Duodenal mucosa (tissue), 2 donors: ENCODE measurements at regions not wholly inside any gene's neighbourhood (a gene's known extent, or its start where the extent isn't known, plus 50 kb on each side); places are given as distances from the start of the nearest gene placed in this dataset.
"Not testable (repeated sequence)": the region's sequence is repeated elsewhere in the genome, so short reads cannot be mapped to it uniquely, and the experiment has no call there.

Experiments
- H3K27ac ChIP-seq: one replicate; pipeline ENCODE4 v1.7.0; 2013; ENCODE audit warnings: low read depth, low read length
- H3K27me3 ChIP-seq, 2 donors: one replicate each; pipeline ENCODE4 v1.7.0; 2013; ENCODE audit warnings: low read length in 2 of 2, control low read depth in 1 of 2; ENCODE audit not compliant: insufficient read depth in 2 of 2, control insufficient read depth in 1 of 2
- H3K36me3 ChIP-seq, 2 donors: one replicate each; pipeline ENCODE4 v1.7.0; 2013; ENCODE audit warnings: low read length in 2 of 2, control low read depth in 1 of 2; ENCODE audit not compliant: insufficient read depth in 2 of 2, control insufficient read depth in 1 of 2
- H3K4me1 ChIP-seq, 2 donors: one replicate each; pipeline ENCODE4 v1.7.0; 2013; ENCODE audit warnings: low read length in 2 of 2, control low read depth in 1 of 2; ENCODE audit not compliant: insufficient read depth in 2 of 2, control insufficient read depth in 1 of 2
- H3K4me3 ChIP-seq, 2 donors: one replicate each; pipeline ENCODE4 v1.7.0; 2013; ENCODE audit warnings: low read length in 2 of 2, low read depth in 1 of 2
- H3K9ac ChIP-seq, 2 donors: one replicate each; pipeline ENCODE4 v1.7.0; 2013; ENCODE audit warnings: low read length in 2 of 2, low read depth in 1 of 2
- H3K9me3 ChIP-seq, 2 donors: one replicate each; pipeline ENCODE4 v1.7.0; 2013; ENCODE audit warnings: low read length in 2 of 2, control low read depth in 1 of 2; ENCODE audit not compliant: control insufficient read depth in 1 of 2

DNA sequence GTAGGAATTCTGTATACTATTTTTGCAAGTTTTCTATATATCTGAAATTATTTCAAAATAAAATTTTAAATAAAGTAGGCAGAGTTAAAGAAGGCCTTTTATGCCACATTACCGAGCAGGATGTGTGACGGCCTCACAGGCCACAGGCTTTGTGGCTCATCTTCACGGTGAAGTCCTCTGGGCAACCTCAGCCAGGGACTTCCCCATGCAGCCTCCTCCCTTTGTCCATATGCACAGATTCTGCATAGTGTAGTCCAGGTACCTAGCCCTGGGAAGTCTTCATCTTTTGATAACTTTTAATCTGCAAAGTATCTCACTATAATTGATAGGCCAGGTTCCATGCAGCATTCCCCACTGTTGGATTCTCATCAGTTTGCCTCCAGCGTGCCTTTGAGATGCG, 62.8 kb downstream of the ARHGAP11B start:
- H3K9ac ChIP-seq, H3K27me3 ChIP-seq, H3K36me3 ChIP-seq, H3K9me3 ChIP-seq, H3K4me3 ChIP-seq, H3K4me1 ChIP-seq, H3K27ac ChIP-seq: not testable (repeated sequence)

GRCh38 chr15:30690153-30690552, 64.2 kb downstream of the ARHGAP11B start:
- H3K4me1 ChIP-seq, H3K9ac ChIP-seq, H3K9me3 ChIP-seq, H3K36me3 ChIP-seq, H3K27me3 ChIP-seq, H3K4me3 ChIP-seq, H3K27ac ChIP-seq: not testable (repeated sequence)

DNA sequence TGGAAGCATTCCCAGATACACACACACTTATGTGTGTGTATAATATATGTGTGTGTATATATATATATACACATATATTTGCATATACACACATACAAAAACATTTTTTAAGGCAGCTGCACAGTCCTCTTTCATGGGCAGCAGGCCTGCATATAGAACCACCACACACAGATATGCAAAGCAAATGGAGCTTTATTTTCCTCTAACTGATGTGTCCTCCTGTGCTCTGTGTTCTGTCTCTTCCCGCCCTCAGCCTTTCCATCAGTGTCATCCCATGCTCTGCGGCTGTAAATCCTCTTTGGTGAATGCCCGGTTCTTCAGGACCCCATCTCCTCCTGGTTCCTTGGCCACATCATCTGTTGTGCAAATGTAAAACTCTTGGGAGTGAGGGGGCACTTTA, 69.9 kb downstream of the ARHGAP11B start:
- not testable (repeated sequence) for H3K9me3 ChIP-seq, H3K4me1 ChIP-seq, H3K27ac ChIP-seq, H3K9ac ChIP-seq, H3K4me3 ChIP-seq, H3K27me3 ChIP-seq, H3K36me3 ChIP-seq

GRCh38 chr15:30696439-30697314, 70.7 kb downstream of the ARHGAP11B start:
- H3K36me3 ChIP-seq, H3K4me3 ChIP-seq, H3K9me3 ChIP-seq, H3K27ac ChIP-seq, H3K9ac ChIP-seq, H3K4me1 ChIP-seq, H3K27me3 ChIP-seq: not testable (repeated sequence)

GRCh38 chr15:30697315-30697685, 71.4 kb downstream of the ARHGAP11B start:
- not testable (repeated sequence) for H3K36me3 ChIP-seq

DNA sequence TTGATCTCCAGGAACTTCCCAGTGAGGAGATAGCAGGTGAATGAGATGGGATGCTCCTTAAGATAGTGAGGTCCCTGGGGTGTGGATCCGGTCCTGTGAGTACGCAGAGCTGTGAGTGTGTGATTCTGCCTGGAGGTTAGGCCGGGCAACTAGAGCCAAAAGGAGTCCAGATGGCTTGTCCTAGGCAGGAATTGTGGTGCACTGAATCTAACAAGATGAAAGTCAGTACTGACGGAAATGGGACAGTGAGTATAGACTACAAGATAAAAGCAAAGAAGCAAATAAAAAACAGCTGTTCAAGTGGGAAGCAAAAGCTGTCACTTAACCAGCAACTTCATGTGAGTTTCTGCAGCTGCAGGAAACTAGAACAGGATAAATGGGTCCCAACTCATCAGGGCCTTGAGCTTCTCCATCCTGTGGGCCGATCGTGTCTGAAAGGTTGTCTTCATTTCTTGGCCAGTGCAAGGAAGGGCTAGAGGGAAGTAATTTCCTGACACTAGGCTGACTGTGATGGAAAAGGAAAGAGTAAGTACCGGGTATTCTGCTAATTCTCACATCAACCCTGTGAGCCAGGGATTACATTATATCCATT, 74.2 kb downstream of the ARHGAP11B start:
- not testable (repeated sequence) for H3K4me3 ChIP-seq, H3K9ac ChIP-seq, H3K4me1 ChIP-seq, H3K27ac ChIP-seq, H3K36me3 ChIP-seq, H3K9me3 ChIP-seq, H3K27me3 ChIP-seq

More at GRCh38 chr15:30697315-30697685, 71.4 kb downstream of the ARHGAP11B start:
- not testable (repeated sequence) for H3K4me3 ChIP-seq, H3K4me1 ChIP-seq, H3K9ac ChIP-seq, H3K9me3 ChIP-seq, H3K27ac ChIP-seq, H3K27me3 ChIP-seq

- not testable (repeated sequence) for H3K36me3 ChIP-seq, H3K4me1 ChIP-seq, H3K27ac ChIP-seq, H3K4me3 ChIP-seq, H3K27me3 ChIP-seq, H3K9ac ChIP-seq, H3K9me3 ChIP-seq
Observed at GRCh38 chr15:30707976-30708685, 82.2 kb downstream of the ARHGAP11B start.

DNA sequence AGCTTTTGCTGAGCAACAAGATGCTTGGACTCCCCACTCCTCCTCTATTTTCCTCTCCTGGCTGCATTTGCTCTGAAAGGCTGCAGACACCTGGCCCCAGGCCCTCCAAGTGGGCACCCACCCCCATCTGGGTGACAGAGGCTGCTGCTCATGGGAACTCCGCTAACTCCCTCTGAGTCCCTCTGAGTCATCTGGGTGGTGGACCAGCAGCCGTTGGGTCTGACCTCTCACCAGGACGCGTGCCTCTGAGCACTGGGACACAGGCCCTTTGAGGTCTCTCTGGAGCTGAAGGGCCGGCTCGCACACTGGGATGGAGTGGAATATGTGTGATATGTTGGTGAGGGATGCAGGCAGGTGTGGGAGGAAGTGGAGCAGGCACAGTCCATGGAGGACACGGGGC, 82.9 kb downstream of the ARHGAP11B start:
- not testable (repeated sequence) for H3K9me3 ChIP-seq, H3K4me1 ChIP-seq, H3K27ac ChIP-seq, H3K4me3 ChIP-seq, H3K36me3 ChIP-seq, H3K9ac ChIP-seq, H3K27me3 ChIP-seq

DNA sequence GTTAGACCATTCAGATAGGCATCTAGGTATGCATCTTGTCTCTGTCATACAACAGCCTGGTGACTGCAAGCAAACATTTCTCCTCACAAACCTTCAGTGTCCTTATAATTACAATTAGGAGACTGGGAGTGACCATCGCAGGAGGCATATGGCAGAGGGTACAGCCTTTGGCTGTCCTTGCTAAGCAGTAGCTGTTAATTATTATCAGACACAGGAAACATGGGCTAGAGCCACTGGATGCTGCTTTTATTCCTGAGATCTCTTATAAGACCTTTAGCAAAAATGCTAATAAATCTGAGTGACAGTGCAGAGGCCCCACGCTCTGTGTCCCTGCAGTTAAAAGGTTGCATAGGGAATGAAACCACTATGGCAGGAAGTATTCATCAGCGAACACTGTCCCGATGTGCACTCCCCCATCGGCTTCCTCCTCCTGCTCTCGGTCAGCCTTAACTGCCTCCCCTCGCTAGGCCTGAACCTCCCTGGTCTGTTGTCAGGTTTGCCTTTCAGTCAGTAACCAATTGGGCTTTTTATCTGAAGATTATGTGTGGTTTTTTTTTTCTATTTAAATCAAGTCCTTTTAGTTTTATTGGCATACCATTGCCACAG, 92.2 kb downstream of the ARHGAP11B start:
- H3K4me1 ChIP-seq, H3K4me3 ChIP-seq, H3K9ac ChIP-seq, H3K27ac ChIP-seq, H3K27me3 ChIP-seq, H3K36me3 ChIP-seq, H3K9me3 ChIP-seq: not testable (repeated sequence)

DNA sequence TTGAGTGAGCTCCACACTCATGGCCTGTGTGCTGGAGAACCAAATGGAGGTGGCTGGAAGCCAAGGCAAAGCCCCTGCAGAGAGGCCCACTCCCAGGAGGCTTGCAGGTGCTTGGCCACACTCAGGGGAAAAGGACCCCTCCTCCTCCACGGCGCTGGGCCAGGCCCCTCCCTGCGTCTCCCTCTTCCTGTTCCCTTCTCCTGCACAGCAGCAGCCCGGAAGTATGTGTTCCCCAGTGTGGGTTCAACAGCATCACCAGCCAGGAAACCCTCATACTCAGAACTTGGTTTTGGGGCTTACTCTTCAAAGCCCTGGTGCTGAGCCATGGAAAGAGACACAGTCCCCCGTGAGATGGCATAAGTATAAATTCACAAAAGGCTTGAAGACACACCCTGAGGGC, 93.4 kb downstream of the ARHGAP11B start:
- not testable (repeated sequence) for H3K36me3 ChIP-seq, H3K4me3 ChIP-seq, H3K9ac ChIP-seq, H3K4me1 ChIP-seq, H3K27me3 ChIP-seq, H3K9me3 ChIP-seq, H3K27ac ChIP-seq
